DND-41 (cell line): ENCODE measurements at regions not wholly inside any gene's neighbourhood (a gene's known extent, or its start where the extent isn't known, plus 50 kb on each side); places are given as distances from the start of the nearest gene placed in this dataset.

Experiments
- ATAC-seq: fragments of 200-7000 bp; cut with Tn5 transposase; 3 replicates; pipeline ENCODE4 v1.9.1; 2021; ENCODE audit warnings: low read depth; ENCODE audit not compliant: insufficient read depth
- DNase-seq: peaks from one replicate; pipeline ENCODE4 v3.0.0-alpha.2; 2020
- H2AFZ ChIP-seq: 2 replicates; pipeline ENCODE4 v1.6.0; 2012; ENCODE audit warnings: low read depth, low read length
- H3K27ac ChIP-seq: 2 replicates; pipeline ENCODE4 v1.5.1; 2012; ENCODE audit warnings: low read length, inconsistent platforms
- H3K27me3 ChIP-seq: fragments of 200-600 bp; sonication (generic); 2 replicates; pipeline ENCODE4 v1.6.0; 2012; ENCODE audit warnings: low read length, mild to moderate bottlenecking, inconsistent platforms; ENCODE audit not compliant: insufficient read depth, poor library complexity
- H3K36me3 ChIP-seq: 2 replicates; pipeline ENCODE4 v1.5.1; 2012; ENCODE audit warnings: low read length, inconsistent platforms; ENCODE audit not compliant: insufficient read depth
- H3K4me1 ChIP-seq: 2 replicates; pipeline ENCODE4 v1.5.1; 2012; ENCODE audit warnings: mild to moderate bottlenecking, low read length; ENCODE audit not compliant: insufficient read depth
- H3K4me2 ChIP-seq: 2 replicates; pipeline ENCODE4 v1.6.0; 2012; ENCODE audit warnings: mild to moderate bottlenecking, moderate library complexity, low read length, inconsistent platforms; ENCODE audit not compliant: insufficient read depth
- H3K4me3 ChIP-seq, 2 experiments: fragments of 200-600 bp in 1 of 2; shearing (Covaris generic) in 1 of 2; 2 replicates each; pipeline ENCODE4 v1.5.1; 2012 to 2016; ENCODE audit warnings: inconsistent platforms in 2 of 2, low read length in 2 of 2, mild to moderate bottlenecking in 2 of 2, low read depth in 1 of 2, moderate library complexity in 1 of 2
- H3K79me2 ChIP-seq: 2 replicates; pipeline ENCODE4 v1.6.0; 2012; ENCODE audit warnings: low read length, inconsistent platforms; ENCODE audit not compliant: insufficient read depth
- H3K9ac ChIP-seq: 2 replicates; pipeline ENCODE4 v1.6.0; 2012; ENCODE audit warnings: low read depth, mild to moderate bottlenecking, inconsistent platforms, low read length, moderate library complexity
- H3K9me3 ChIP-seq: 2 replicates; pipeline ENCODE4 v1.5.1; 2012; ENCODE audit warnings: low read length, moderate library complexity, mild to moderate bottlenecking, inconsistent platforms; ENCODE audit not compliant: insufficient read depth, severe bottlenecking
- H4K20me1 ChIP-seq: 2 replicates; pipeline ENCODE4 v1.6.0; 2012; ENCODE audit warnings: low read length; ENCODE audit not compliant: insufficient read depth
- CTCF ChIP-seq: IDR thresholded peaks from 2 replicates; pipeline ENCODE4 v1.5.1; 2012; ENCODE audit warnings: borderline replicate concordance, low read length, moderate library complexity, mild to moderate bottlenecking; ENCODE audit not compliant: poor library complexity, severe bottlenecking; ENCODE audit errors: extremely low read depth
- EZH2 ChIP-seq: IDR thresholded peaks from 3 replicates; pipeline ENCODE4 v1.6.1; 2012; ENCODE audit warnings: borderline replicate concordance, low read depth, mild to moderate bottlenecking, moderate library complexity, low read length, inconsistent platforms; ENCODE audit not compliant: severe bottlenecking

DNA sequence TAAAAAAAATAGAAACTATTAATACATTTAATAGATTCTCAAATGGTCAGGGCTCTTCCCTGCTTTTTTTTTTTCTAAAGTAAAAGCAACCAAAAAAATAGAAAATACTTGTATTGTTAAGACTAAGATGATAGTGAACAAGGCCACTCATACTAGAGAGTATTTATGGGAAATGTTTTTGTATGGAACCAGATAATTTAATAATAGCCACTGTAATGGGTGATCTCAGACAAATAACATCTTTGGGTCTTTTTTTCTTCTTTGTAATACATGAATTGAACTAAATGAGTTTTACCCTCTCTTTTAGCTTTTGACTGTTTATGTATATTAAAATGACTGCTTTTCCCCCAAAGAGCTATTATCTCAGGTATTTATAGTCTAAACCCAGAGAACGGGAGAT lies 92.1 kb upstream of the ELOVL6 start:
- no peaks in the 10 kb centered on the region for H3K27me3 ChIP-seq
- H3K4me3 ChIP-seq: no peak overlapping the region
- H3K4me1 ChIP-seq: no peaks in the 10 kb centered on the region
- no peak overlapping the region for H3K9ac ChIP-seq
- ATAC-seq (no peak), DNase-seq (no peak)
- no peaks in the 10 kb centered on the region for H3K36me3 ChIP-seq
- no peaks in the 10 kb centered on the region for H3K79me2 ChIP-seq
- H3K27ac ChIP-seq: no peak overlapping the region
- H4K20me1 ChIP-seq: no peaks in the 10 kb centered on the region
- TF ChIP-seq EZH2: no peak
- no peak for TF ChIP-seq CTCF
- H3K4me2 ChIP-seq: no peak overlapping the region
- no peaks in the 10 kb centered on the region for H3K9me3 ChIP-seq
- no peak overlapping the region for H2AFZ ChIP-seq

GRCh38 chr4:110289601-110290100 lies 91.2 kb upstream of the ELOVL6 start:
- Histone ChIP-seq H3K27me3 (no peaks in the 10 kb centered on the region), H3K27ac (no peak overlapping the region), H3K9ac (no peak overlapping the region), H3K4me2 (no peak overlapping the region), H3K9me3 (no peaks in the 10 kb centered on the region), H3K4me3 (no peak overlapping the region), H3K79me2 (no peaks in the 10 kb centered on the region), H3K36me3 (no peaks in the 10 kb centered on the region), H2AFZ (no peak overlapping the region), H4K20me1 (no peaks in the 10 kb centered on the region), H3K4me1 (no peaks in the 10 kb centered on the region)
- no peak for DNase-seq
- ATAC-seq: no peak
- no peak for TF ChIP-seq EZH2

GRCh38 chr4:110287130-110287529 lies 88.7 kb upstream of the ELOVL6 start:
- Histone ChIP-seq H2AFZ (no peak overlapping the region), H3K9me3 (no peaks in the 10 kb centered on the region), H4K20me1 (no peaks in the 10 kb centered on the region), H3K4me2 (no peak overlapping the region), H3K4me1 (no peaks in the 10 kb centered on the region), H3K27me3 (no peaks in the 10 kb centered on the region), H3K79me2 (no peaks in the 10 kb centered on the region), H3K9ac (no peak overlapping the region), H3K27ac (no peak overlapping the region), H3K4me3 (no peak overlapping the region), H3K36me3 (no peaks in the 10 kb centered on the region)
- ATAC-seq: no peak
- DNase-seq: no peak
- TF ChIP-seq EZH2 (no peak), CTCF (no peak)

- H3K9ac ChIP-seq: no peak overlapping the region
Observed at GRCh38 chr4:110278127-110278526, 79.7 kb upstream of the ELOVL6 start.

More at GRCh38 chr4:110278127-110278526, 79.7 kb upstream of the ELOVL6 start:
- DNase-seq (no peak), ATAC-seq (no peak)
- Histone ChIP-seq H3K27me3 (no peaks in the 10 kb centered on the region), H2AFZ (no peak overlapping the region), H3K9me3 (no peaks in the 10 kb centered on the region), H3K4me1 (no peaks in the 10 kb centered on the region), H3K79me2 (no peaks in the 10 kb centered on the region), H3K4me2 (no peak overlapping the region), H4K20me1 (no peaks in the 10 kb centered on the region), H3K4me3 (no peak overlapping the region), H3K36me3 (no peaks in the 10 kb centered on the region), H3K27ac (no peak overlapping the region)
- no peak for TF ChIP-seq CTCF
- TF ChIP-seq EZH2: no peak
